Natural killer cell (primary cell): ENCODE measurements at regions not wholly inside any gene's neighbourhood (a gene's known extent, or its start where the extent isn't known, plus 50 kb on each side); places are given as distances from the start of the nearest gene placed in this dataset.

Experiments
- ATAC-seq, 3 donors: fragments of 150-1000 bp in 2 of 3; fragments of 200-7000 bp in 1 of 3; cut with Tn5 transposase; 1 replicate in 1 of 3; 2 replicates in 2 of 3; pipeline ENCODE4 v1.10.0; 2021; ENCODE audit warnings: mild to moderate bottlenecking in 2 of 3, moderate library complexity in 2 of 3
- DNase-seq, 2 donors: peaks; one replicate each; pipeline versions ENCODE4 v3.0.0 to v3.0.0-alpha.2; 2013 to 2021; ENCODE audit warnings: mixed read lengths in 1 of 2
- H3K27ac ChIP-seq: one replicate; pipeline ENCODE4 v1.5.1; 2013; ENCODE audit warnings: mild to moderate bottlenecking, low read length
- H3K27me3 ChIP-seq: one replicate; pipeline ENCODE4 v1.6.1; 2013; ENCODE audit warnings: low read length; ENCODE audit not compliant: control insufficient read depth, insufficient read depth
- H3K36me3 ChIP-seq: one replicate; pipeline ENCODE4 v1.6.1; 2013; ENCODE audit warnings: low read length; ENCODE audit not compliant: control insufficient read depth, insufficient read depth
- H3K4me1 ChIP-seq: one replicate; pipeline ENCODE4 v1.6.1; 2013; ENCODE audit warnings: low read length; ENCODE audit not compliant: control insufficient read depth, insufficient read depth
- H3K4me3 ChIP-seq: one replicate; pipeline ENCODE4 v1.5.1; 2013; ENCODE audit warnings: low read length
- H3K9me3 ChIP-seq: one replicate; pipeline ENCODE4 v1.6.1; 2013; ENCODE audit warnings: low read length; ENCODE audit not compliant: control insufficient read depth, insufficient read depth
- H3K27ac Mint-ChIP-seq, 2 donors: one replicate each; pipeline ENCODE4 v1.8.0; 2022; ENCODE audit warnings: mild to moderate bottlenecking in 2 of 2, mixed read lengths in 2 of 2, moderate library complexity in 1 of 2
- H3K27me3 Mint-ChIP-seq, 2 donors: one replicate each; pipeline ENCODE4 v1.8.0; 2022; ENCODE audit warnings: low read depth in 2 of 2, mixed read lengths in 2 of 2
- H3K36me3 Mint-ChIP-seq: one replicate; pipeline ENCODE4 v1.8.0; 2022; ENCODE audit warnings: mixed read lengths
- H3K4me1 Mint-ChIP-seq, 2 donors: one replicate each; pipeline ENCODE4 v1.8.0; 2022; ENCODE audit warnings: mixed read lengths in 2 of 2
- H3K4me3 Mint-ChIP-seq: one replicate; pipeline ENCODE4 v1.8.0; 2022; ENCODE audit warnings: mild to moderate bottlenecking, moderate library complexity, mixed read lengths
- H3K9me3 Mint-ChIP-seq, 2 donors: one replicate each; pipeline ENCODE4 v1.8.0; 2022; ENCODE audit warnings: mixed read lengths in 2 of 2
- CTCF ChIP-seq: fragments of 200-600 bp; IDR thresholded peaks from one replicate; pipeline ENCODE4 v1.8.0; 2022; ENCODE audit warnings: antibody characterized with exemption
- WGBS: methylation state at CpG from one replicate; pipeline ENCODE4 v1.1.7; 2013; ENCODE audit warnings: missing lambda C conversion rate; ENCODE audit not compliant: insufficient coverage; 5-methylcytosine and 5-hydroxymethylcytosine counted together
- intact Hi-C: fragments of 100-400 bp; cut with micrococcal nuclease; formaldehyde crosslinking; loops from one replicate; pipeline ENCODE4 v1.14.2; 2022

- no peak for TF ChIP-seq CTCF
- Histone ChIP-seq H3K4me1 (no peaks in the 10 kb centered on the region), H3K27me3 (peaks cover 2% of the 10 kb centered on the region), H3K36me3 (no peaks in the 10 kb centered on the region), H3K27ac (no peak overlapping the region), H3K9me3 (no peaks in the 10 kb centered on the region), H3K4me3 (no peak overlapping the region)
- ATAC-seq (no peak), DNase-seq (no peak)
- 73% methylated on average over 2 of the region's 3 CpGs for WGBS
- no peak overlapping the region for H3K27ac Mint-ChIP-seq
- H3K9me3 Mint-ChIP-seq, result no peaks in the 10 kb centered on the region
- peaks cover 19 to 34% of the 10 kb centered on the region in 2 donors for H3K27me3 Mint-ChIP-seq
- H3K4me3 Mint-ChIP-seq, result no peak overlapping the region
- intact Hi-C loops, result no loop called here
- no peaks in the 10 kb centered on the region for H3K4me1 Mint-ChIP-seq
- no peaks in the 10 kb centered on the region for H3K36me3 Mint-ChIP-seq
These were observed 271.2 kb downstream of the SNX10 start for GRCh38 chr7:26562841-26563240.

- peaks cover 22 to 37% of the 10 kb centered on the region in 2 donors for H3K27me3 Mint-ChIP-seq
- no peaks in the 10 kb centered on the region for H3K4me1 ChIP-seq
- H3K9me3 ChIP-seq, result no peaks in the 10 kb centered on the region
- no peak for TF ChIP-seq CTCF
- no peaks in the 10 kb centered on the region for H3K36me3 Mint-ChIP-seq
- H3K9me3 Mint-ChIP-seq, result no peaks in the 10 kb centered on the region
- ATAC-seq (no peak), DNase-seq (no peak)
- H3K4me3 ChIP-seq, result no peak overlapping the region
- H3K27ac ChIP-seq, result no peak overlapping the region
- WGBS, result 76% methylated on average over 1 of the region's 1 CpG
- peaks cover 2% of the 10 kb centered on the region for H3K27me3 ChIP-seq
- H3K36me3 ChIP-seq, result no peaks in the 10 kb centered on the region
- H3K4me3 Mint-ChIP-seq, result no peak overlapping the region
- intact Hi-C loops, result no loop called here
- H3K27ac Mint-ChIP-seq, result no peak overlapping the region
- no peaks in the 10 kb centered on the region for H3K4me1 Mint-ChIP-seq
These were observed 271.7 kb downstream of the SNX10 start for GRCh38 chr7:26563406-26563805.

- ATAC-seq, result no peak
- peaks cover 22 to 60% of the 10 kb centered on the region in 2 donors for H3K27me3 Mint-ChIP-seq
These were observed 275.6 kb downstream of the SNX10 start for GRCh38 chr7:26567266-26567665.

More at GRCh38 chr7:26567266-26567665, 275.6 kb downstream of the SNX10 start:
- no peaks in the 10 kb centered on the region for H3K36me3 ChIP-seq
- 78% methylated on average over 4 of the region's 4 CpGs for WGBS
- intact Hi-C loops, result no loop called here
- TF ChIP-seq CTCF, result no peak
- no peaks in the 10 kb centered on the region for H3K9me3 ChIP-seq
- Mint-ChIP-seq H3K27ac (no peak overlapping the region), H3K9me3 (no peaks in the 10 kb centered on the region), H3K4me1 (no peaks in the 10 kb centered on the region), H3K4me3 (no peak overlapping the region), H3K36me3 (peaks cover 12% of the 10 kb centered on the region)
- DNase-seq, result no peak
- no peak overlapping the region for H3K27ac ChIP-seq
- no peaks in the 10 kb centered on the region for H3K4me1 ChIP-seq
- no peak overlapping the region for H3K4me3 ChIP-seq
- peaks cover 2% of the 10 kb centered on the region for H3K27me3 ChIP-seq
